Mesendoderm (in vitro differentiated cells): ENCODE measurements at regions not wholly inside any gene's neighbourhood (a gene's known extent, or its start where the extent isn't known, plus 50 kb on each side); places are given as distances from the start of the nearest gene placed in this dataset.

Experiments used
- DNase-seq: peaks from one replicate; pipeline ENCODE4 v3.0.0; 2013
- H2AK5ac ChIP-seq: 2 replicates; pipeline ENCODE4 v1.6.1; 2013; ENCODE audit warnings: low read length, inconsistent platforms
- H2BK120ac ChIP-seq: 2 replicates; pipeline ENCODE4 v1.6.1; 2013; ENCODE audit warnings: low read depth, mild to moderate bottlenecking, low read length, moderate library complexity, mixed read lengths
- H2BK15ac ChIP-seq: replicated peaks from 2 replicates; pipeline ENCODE4 v1.6.1; 2013; ENCODE audit warnings: low read depth, mild to moderate bottlenecking, moderate library complexity
- H2BK5ac ChIP-seq: 2 replicates; pipeline ENCODE4 v1.6.1; 2013; ENCODE audit warnings: low read length, inconsistent platforms
- H3K18ac ChIP-seq: 2 replicates; pipeline ENCODE4 v1.6.1; 2013; ENCODE audit warnings: mild to moderate bottlenecking, low read length, mixed read lengths
- H3K23ac ChIP-seq: one replicate; pipeline ENCODE4 v1.6.1; 2013; ENCODE audit warnings: low read length
- H3K27ac ChIP-seq: 2 replicates; pipeline ENCODE4 v1.5.1; 2013; ENCODE audit warnings: low read depth, mild to moderate bottlenecking, inconsistent platforms, low read length, moderate library complexity
- H3K27me3 ChIP-seq: 2 replicates; pipeline ENCODE4 v1.6.1; 2013; ENCODE audit warnings: low read length, control low read depth, mild to moderate bottlenecking, inconsistent platforms; ENCODE audit not compliant: insufficient read depth, poor library complexity
- H3K36me3 ChIP-seq: 2 replicates; pipeline ENCODE4 v1.6.1; 2013; ENCODE audit warnings: low read length, inconsistent platforms; ENCODE audit not compliant: control insufficient read depth, insufficient read depth
- H3K4ac ChIP-seq: one replicate; pipeline ENCODE4 v1.6.1; 2013; ENCODE audit warnings: low read depth, mild to moderate bottlenecking, low read length, moderate library complexity
- H3K4me1 ChIP-seq: 2 replicates; pipeline ENCODE4 v1.6.1; 2013; ENCODE audit warnings: low read depth, low read length, inconsistent platforms; ENCODE audit not compliant: control insufficient read depth
- H3K4me2 ChIP-seq: 2 replicates; pipeline ENCODE4 v1.6.1; 2013; ENCODE audit warnings: low read length
- H3K4me3 ChIP-seq: 2 replicates; pipeline ENCODE4 v1.5.1; 2013; ENCODE audit warnings: mild to moderate bottlenecking, low read length
- H3K56ac ChIP-seq: one replicate; pipeline ENCODE4 v1.6.1; 2013; ENCODE audit warnings: low read length
- H3K79me1 ChIP-seq: 2 replicates; pipeline ENCODE4 v1.6.1; 2013; ENCODE audit warnings: low read length, inconsistent platforms
- H3K79me2 ChIP-seq: 2 replicates; pipeline ENCODE4 v1.6.1; 2013; ENCODE audit warnings: mild to moderate bottlenecking, low read length; ENCODE audit not compliant: control insufficient read depth, insufficient read depth
- H3K9ac ChIP-seq: 2 replicates; pipeline ENCODE4 v1.6.1; 2013; ENCODE audit warnings: low read length, inconsistent platforms
- H4K5ac ChIP-seq: one replicate; pipeline ENCODE4 v1.6.1; 2013; ENCODE audit warnings: low read length
- H4K8ac ChIP-seq: one replicate; pipeline ENCODE4 v1.6.1; 2013; ENCODE audit warnings: low read depth, mild to moderate bottlenecking, control low read depth, low read length, moderate library complexity
- WGBS: extraction: QIAGEN DNeasy Blood & Tissue Kit; methylation state at CpG from one replicate; pipeline ENCODE4 v1.1.7; 2013; ENCODE audit warnings: low lambda C conversion rate, missing lambda C conversion rate; ENCODE audit not compliant: insufficient coverage; ENCODE audit errors: extremely low coverage; 5-methylcytosine and 5-hydroxymethylcytosine counted together

GRCh38 chr15:70484993-70485392 lies 278.4 kb downstream of the UACA start:
- WGBS, result no CpG with 5 or more reads among the region's 1 CpG

DNA sequence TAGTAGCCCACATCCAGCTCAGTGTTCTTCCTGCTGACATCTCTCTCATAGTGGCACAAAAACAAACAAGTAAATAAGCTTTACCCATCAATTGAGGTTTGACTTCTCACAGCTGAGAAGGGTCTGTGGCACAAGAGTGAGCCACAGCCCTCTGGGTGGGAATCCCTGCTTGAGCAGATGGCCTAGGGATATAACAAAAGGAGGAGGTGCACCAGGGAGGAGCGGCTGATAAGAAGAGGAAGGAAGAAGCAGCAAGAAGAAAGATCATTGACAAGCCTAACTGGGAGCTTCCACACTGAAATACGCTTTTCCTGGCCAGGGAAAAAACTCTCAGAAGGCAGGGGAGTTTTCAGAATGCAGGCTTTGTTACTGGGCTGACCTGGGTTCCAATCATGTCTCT lies 279.8 kb downstream of the UACA start:
- H3K9ac ChIP-seq, result no peak overlapping the region
- no peak overlapping the region for H4K8ac ChIP-seq
- H3K23ac ChIP-seq, result no peak overlapping the region
- no peak overlapping the region for H4K5ac ChIP-seq
- H3K27me3 ChIP-seq, result no peaks in the 10 kb centered on the region
- no peak overlapping the region for H3K27ac ChIP-seq
- WGBS, result no CpG with 5 or more reads among the region's 2 CpGs
- peak; percentile 10 for DNase-seq
- no peak overlapping the region for H2BK15ac ChIP-seq
- H3K79me1 ChIP-seq, result no peaks in the 10 kb centered on the region
- H3K79me2 ChIP-seq, result no peaks in the 10 kb centered on the region
- H3K4ac ChIP-seq, result no peak overlapping the region
- H3K4me2 ChIP-seq, result no peak overlapping the region
- no peak overlapping the region for H2BK120ac ChIP-seq
- H3K36me3 ChIP-seq, result no peaks in the 10 kb centered on the region
- no peak overlapping the region for H2BK5ac ChIP-seq
- H3K18ac ChIP-seq, result no peak overlapping the region
- no peaks in the 10 kb centered on the region for H3K4me1 ChIP-seq
- no peak overlapping the region for H3K4me3 ChIP-seq
- no peak overlapping the region for H2AK5ac ChIP-seq
- H3K56ac ChIP-seq, result no peak overlapping the region

More at GRCh38 chr15:70484993-70485392, 278.4 kb downstream of the UACA start:
- Histone ChIP-seq H3K36me3 (no peaks in the 10 kb centered on the region), H2AK5ac (no peak overlapping the region), H3K79me1 (no peaks in the 10 kb centered on the region), H3K23ac (no peak overlapping the region), H2BK120ac (no peak overlapping the region), H3K27me3 (no peaks in the 10 kb centered on the region), H4K5ac (no peak overlapping the region), H3K4me1 (no peaks in the 10 kb centered on the region), H3K4me3 (no peak overlapping the region), H3K18ac (no peak overlapping the region), H3K79me2 (no peaks in the 10 kb centered on the region), H3K27ac (no peak overlapping the region), H3K4ac (no peak overlapping the region), H3K9ac (no peak overlapping the region), H2BK15ac (no peak overlapping the region), H4K8ac (no peak overlapping the region), H3K4me2 (no peak overlapping the region), H3K56ac (no peak overlapping the region), H2BK5ac (no peak overlapping the region)
- no peak for DNase-seq

DNA sequence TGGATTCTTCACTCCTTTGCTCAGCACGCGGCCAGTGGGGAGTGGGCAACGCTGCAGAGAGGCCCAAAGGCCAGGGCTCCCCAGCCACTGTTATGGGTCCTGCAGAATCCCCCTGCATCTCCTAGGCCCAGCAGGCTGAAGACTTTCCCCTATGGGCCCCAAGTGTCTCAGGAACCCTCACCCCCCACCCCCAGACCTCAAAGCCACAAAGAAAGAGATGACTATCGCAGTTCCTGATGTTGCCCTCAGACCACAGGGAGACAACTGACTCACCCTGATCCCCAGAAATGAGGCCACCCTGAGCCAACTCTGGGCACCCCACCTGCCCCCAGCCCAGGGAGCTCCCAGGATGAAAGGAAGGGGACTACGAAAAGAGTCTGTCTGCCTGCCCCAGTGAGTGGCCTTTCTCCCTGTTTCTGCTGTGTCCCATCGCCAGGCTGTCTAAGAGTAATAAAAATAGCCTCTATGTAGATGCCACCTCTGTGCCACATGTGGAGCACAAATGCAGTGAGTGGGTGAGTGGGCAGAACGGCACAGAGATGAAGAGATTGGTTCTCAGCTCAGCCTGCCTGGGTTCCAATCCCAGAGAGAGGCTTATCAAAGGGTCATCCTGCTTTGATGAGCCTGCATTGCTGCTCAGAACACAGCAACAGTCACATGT lies 283.0 kb downstream of the UACA start:
- Histone ChIP-seq H2AK5ac (no peak overlapping the region), H2BK120ac (no peak overlapping the region), H2BK15ac (no peak overlapping the region), H4K5ac (no peak overlapping the region), H3K18ac (no peak overlapping the region), H3K9ac (no peak overlapping the region), H3K27me3 (no peaks in the 10 kb centered on the region), H3K4me3 (no peak overlapping the region), H3K4me2 (no peak overlapping the region), H3K4ac (no peak overlapping the region), H3K27ac (no peak overlapping the region), H3K4me1 (no peaks in the 10 kb centered on the region), H3K23ac (no peak overlapping the region), H4K8ac (no peak overlapping the region), H3K79me2 (no peaks in the 10 kb centered on the region), H2BK5ac (no peak overlapping the region), H3K56ac (no peak overlapping the region), H3K79me1 (no peaks in the 10 kb centered on the region), H3K36me3 (no peaks in the 10 kb centered on the region)
- no CpG with 5 or more reads among the region's 7 CpGs for WGBS
- DNase-seq, result no peak

- Histone ChIP-seq H3K56ac (no peak overlapping the region), H4K8ac (no peak overlapping the region), H3K9ac (no peak overlapping the region), H3K36me3 (no peaks in the 10 kb centered on the region), H3K23ac (no peak overlapping the region), H3K18ac (no peak overlapping the region), H3K4me1 (no peaks in the 10 kb centered on the region), H3K4ac (no peak overlapping the region), H3K79me1 (no peaks in the 10 kb centered on the region), H3K27me3 (no peaks in the 10 kb centered on the region), H3K79me2 (no peaks in the 10 kb centered on the region), H4K5ac (no peak overlapping the region), H2BK5ac (no peak overlapping the region), H3K27ac (no peak overlapping the region), H3K4me2 (no peak overlapping the region), H2AK5ac (no peak overlapping the region), H2BK15ac (no peak overlapping the region), H3K4me3 (no peak overlapping the region), H2BK120ac (no peak overlapping the region)
- no CpG with 5 or more reads among the region's 12 CpGs for WGBS
- DNase-seq, result no peak
Measured at GRCh38 chr15:70479785-70480184, 283.6 kb downstream of the UACA start.

DNA sequence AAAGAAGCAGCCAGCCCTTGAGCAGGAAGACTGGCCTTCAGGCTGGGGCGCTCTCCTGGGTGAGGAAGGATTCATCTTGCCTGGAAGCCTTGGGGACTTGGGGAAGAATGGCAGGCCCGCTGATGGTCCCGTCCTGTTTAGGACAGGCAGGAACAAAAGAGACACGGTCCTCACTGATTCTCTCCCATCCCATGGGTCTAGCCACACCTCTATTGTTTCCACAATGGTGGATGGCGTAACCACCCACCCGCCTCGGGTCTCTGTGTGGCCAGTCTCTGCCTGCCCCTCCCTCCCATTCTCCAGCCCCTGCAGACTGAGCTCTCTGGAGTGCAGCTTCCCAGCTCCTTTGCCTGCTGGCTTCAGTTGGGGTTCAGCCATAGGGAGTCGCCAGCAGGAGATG lies 284.3 kb downstream of the UACA start:
- H3K27ac ChIP-seq, result no peak overlapping the region
- no peak overlapping the region for H2BK15ac ChIP-seq

More for the DNA sequence above, 284.3 kb downstream of the UACA start:
- Histone ChIP-seq H3K4ac (no peak overlapping the region), H4K8ac (no peak overlapping the region), H3K23ac (no peak overlapping the region), H3K79me2 (no peaks in the 10 kb centered on the region), H2BK120ac (no peak overlapping the region), H4K5ac (no peak overlapping the region), H3K56ac (no peak overlapping the region), H2BK5ac (no peak overlapping the region), H3K27me3 (no peaks in the 10 kb centered on the region), H3K18ac (no peak overlapping the region), H3K9ac (no peak overlapping the region), H3K36me3 (no peaks in the 10 kb centered on the region), H3K79me1 (no peaks in the 10 kb centered on the region), H3K4me2 (no peak overlapping the region), H2AK5ac (no peak overlapping the region), H3K4me1 (no peaks in the 10 kb centered on the region), H3K4me3 (no peak overlapping the region)
- WGBS, result no CpG with 5 or more reads among the region's 8 CpGs
- no peak for DNase-seq
